ENCODE measurements at regions not wholly inside any gene's neighbourhood (a gene's known extent, or its start where the extent isn't known, plus 50 kb on each side); places are given as distances from the start of the nearest gene placed in this dataset.

DNA sequence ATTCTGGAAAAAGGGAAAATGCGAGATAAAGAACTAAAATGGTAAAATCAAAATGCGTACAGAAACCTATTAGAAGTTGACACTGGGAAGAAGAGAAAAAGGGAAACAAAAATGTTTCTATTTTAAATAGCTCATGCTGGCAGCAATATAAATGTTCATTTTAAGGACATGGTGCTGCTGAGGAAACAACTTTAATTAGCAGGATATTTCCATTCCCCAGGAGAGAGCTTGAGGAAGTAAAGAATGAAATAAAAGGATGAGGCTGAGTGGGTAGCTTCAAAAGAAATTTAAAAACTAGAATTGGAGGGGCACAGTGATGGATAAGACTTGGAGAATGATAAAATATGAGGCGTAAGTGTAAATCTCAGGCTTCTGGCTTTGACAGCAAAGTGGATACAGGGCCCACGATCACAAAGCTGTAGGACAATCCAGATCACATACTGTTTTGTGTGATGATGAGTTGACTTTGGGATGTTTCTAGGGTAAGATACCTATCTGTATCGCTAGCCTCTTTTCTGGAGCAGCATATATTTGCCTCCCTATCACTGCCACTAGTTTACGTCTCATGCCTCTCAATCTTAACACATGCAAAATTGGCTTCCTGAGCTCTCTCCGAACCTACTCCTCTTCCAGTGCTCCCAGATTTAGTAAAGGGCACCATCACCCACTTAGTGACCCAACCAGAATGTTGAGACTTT lies 571.3 kb upstream of the MIR17HG start:
- Histone ChIP-seq H3K36me3 (ENCODE audit: control insufficient read depth, insufficient read depth, low read length) (no peaks in the 10 kb centered on the region), H3K4me3 (ENCODE audit: extremely low read depth, insufficient read depth, low read length, poor library complexity, severe bottlenecking) (no peak overlapping the region), H3K27ac (ENCODE audit: low read depth, low read length, severe bottlenecking) (no peak overlapping the region), H3K4me1 (ENCODE audit: control insufficient read depth, insufficient read depth, low read length, poor library complexity, severe bottlenecking) (no peaks in the 10 kb centered on the region), H3K9me3 (ENCODE audit: control insufficient read depth, low read length) (no peaks in the 10 kb centered on the region)
- WGBS, 2 experiments (ENCODE audit: insufficient coverage in 2 of 2): 87 to 94% methylated on average over 6 of the region's 7 CpGs

DNA sequence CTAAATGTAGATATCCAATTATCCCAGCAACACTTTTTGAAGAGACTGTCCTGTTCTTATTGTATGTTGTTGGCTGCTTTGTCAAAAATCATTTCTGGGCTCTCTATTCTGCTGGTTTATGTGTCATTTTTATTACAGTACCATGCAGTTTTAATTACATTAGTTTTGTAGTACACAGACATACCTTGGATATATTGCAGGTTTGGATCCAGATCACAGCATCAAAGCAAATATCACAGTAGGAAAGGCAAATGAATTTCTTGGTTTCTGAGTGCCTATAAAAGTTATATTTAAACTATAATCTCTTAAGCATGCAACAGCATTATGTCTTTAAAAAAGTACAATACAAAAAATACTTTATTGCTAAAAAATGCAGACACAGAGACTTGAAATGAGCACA lies 564.2 kb upstream of the MIR17HG start:
- Histone ChIP-seq H3K4me3 (ENCODE audit: extremely low read depth, insufficient read depth, low read length, poor library complexity, severe bottlenecking) (no peak overlapping the region), H3K27ac (ENCODE audit: low read depth, low read length, severe bottlenecking) (no peak overlapping the region), H3K9me3 (ENCODE audit: control insufficient read depth, low read length) (no peaks in the 10 kb centered on the region), H3K36me3 (ENCODE audit: control insufficient read depth, insufficient read depth, low read length) (no peaks in the 10 kb centered on the region), H3K4me1 (ENCODE audit: control insufficient read depth, insufficient read depth, low read length, poor library complexity, severe bottlenecking) (no peaks in the 10 kb centered on the region)

DNA sequence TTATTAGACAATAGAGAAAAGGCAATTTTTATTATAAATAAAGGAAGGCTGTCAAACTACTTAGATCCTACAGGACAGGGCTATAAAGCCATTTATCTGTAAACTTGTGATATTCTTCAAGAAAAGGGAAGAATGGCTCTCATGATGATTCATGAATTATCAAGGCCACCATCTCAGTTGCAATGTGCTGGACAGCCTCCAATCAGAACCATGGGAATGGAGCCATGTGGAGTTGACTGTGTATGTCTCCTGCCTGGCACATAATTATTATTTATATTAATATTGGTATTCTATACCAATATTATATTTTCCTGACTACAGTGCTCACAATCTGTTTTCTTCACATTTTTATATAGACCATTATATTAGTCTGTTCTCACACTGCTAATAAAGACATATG lies 560.5 kb upstream of the MIR17HG start:
- no peak overlapping the region for H3K27ac ChIP-seq (ENCODE audit: low read depth, low read length, severe bottlenecking)
- no peak overlapping the region for H3K4me3 ChIP-seq (ENCODE audit: extremely low read depth, insufficient read depth, low read length, poor library complexity, severe bottlenecking)
- no peaks in the 10 kb centered on the region for H3K4me1 ChIP-seq (ENCODE audit: control insufficient read depth, insufficient read depth, low read length, poor library complexity, severe bottlenecking)
- no peaks in the 10 kb centered on the region for H3K9me3 ChIP-seq (ENCODE audit: control insufficient read depth, low read length)
- no peaks in the 10 kb centered on the region for H3K36me3 ChIP-seq (ENCODE audit: control insufficient read depth, insufficient read depth, low read length)

DNA sequence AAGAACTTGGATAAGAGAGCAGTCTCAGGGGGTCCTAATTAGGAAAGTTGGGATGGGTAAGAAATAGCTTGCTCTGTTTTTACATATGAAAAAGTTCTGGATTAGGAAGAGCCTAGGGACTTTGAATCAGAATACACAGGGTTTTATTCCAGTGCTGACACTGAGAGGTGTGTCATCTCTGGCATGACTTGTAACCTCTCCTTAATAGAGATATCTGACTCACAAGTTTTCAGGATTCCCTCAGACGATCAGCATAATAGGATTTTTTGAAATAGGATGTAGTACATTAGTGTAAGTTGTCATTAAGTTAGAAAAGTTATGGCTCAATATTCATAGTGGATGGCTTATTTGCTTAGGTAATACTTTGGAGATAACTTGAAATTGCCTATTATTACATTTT lies 555.2 kb upstream of the MIR17HG start:
- Histone ChIP-seq H3K9me3 (ENCODE audit: control insufficient read depth, low read length) (no peaks in the 10 kb centered on the region), H3K4me1 (ENCODE audit: control insufficient read depth, insufficient read depth, low read length, poor library complexity, severe bottlenecking) (no peaks in the 10 kb centered on the region), H3K36me3 (ENCODE audit: control insufficient read depth, insufficient read depth, low read length) (no peaks in the 10 kb centered on the region), H3K27ac (ENCODE audit: low read depth, low read length, severe bottlenecking) (no peak overlapping the region), H3K4me3 (ENCODE audit: extremely low read depth, insufficient read depth, low read length, poor library complexity, severe bottlenecking) (no peak overlapping the region)
- WGBS, 2 experiments (ENCODE audit: insufficient coverage in 2 of 2): no CpG with 5 or more reads among the region's 1 CpG

DNA sequence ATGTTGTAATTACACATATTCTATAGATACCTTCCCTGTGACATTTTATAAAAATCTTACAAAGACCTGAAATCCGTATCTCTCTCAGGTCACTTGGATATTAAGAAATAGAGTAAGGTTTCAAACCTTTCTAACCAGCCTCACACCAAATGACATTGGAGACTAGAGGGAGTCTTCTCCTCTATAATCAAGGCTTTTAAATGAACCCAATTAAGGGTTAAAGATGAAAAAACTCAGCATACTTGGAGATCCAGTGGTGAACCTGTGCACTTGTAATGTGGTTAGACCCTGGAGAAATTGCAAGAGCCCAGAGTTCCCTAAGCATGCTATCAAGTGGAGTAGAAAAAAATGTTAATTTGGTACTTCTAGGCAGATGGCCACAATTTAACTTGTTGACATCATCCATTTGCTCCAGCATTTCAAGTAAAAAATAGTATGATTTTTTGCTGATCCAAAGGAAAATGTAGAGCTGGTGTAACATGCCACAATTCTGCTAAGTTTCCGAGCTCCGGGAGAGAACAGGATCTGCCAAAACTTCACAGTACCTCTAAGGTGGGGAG lies 554.1 kb upstream of the MIR17HG start:
- Histone ChIP-seq H3K27ac (ENCODE audit: low read depth, low read length, severe bottlenecking) (no peak overlapping the region), H3K9me3 (ENCODE audit: control insufficient read depth, low read length) (no peaks in the 10 kb centered on the region), H3K36me3 (ENCODE audit: control insufficient read depth, insufficient read depth, low read length) (no peaks in the 10 kb centered on the region), H3K4me1 (ENCODE audit: control insufficient read depth, insufficient read depth, low read length, poor library complexity, severe bottlenecking) (no peaks in the 10 kb centered on the region), H3K4me3 (ENCODE audit: extremely low read depth, insufficient read depth, low read length, poor library complexity, severe bottlenecking) (no peak overlapping the region)
- WGBS, 2 experiments (ENCODE audit: insufficient coverage in 2 of 2): 100% methylated on average over 2 of the region's 3 CpGs; no CpG with 5 or more reads in 1 of the 2 experiments

DNA sequence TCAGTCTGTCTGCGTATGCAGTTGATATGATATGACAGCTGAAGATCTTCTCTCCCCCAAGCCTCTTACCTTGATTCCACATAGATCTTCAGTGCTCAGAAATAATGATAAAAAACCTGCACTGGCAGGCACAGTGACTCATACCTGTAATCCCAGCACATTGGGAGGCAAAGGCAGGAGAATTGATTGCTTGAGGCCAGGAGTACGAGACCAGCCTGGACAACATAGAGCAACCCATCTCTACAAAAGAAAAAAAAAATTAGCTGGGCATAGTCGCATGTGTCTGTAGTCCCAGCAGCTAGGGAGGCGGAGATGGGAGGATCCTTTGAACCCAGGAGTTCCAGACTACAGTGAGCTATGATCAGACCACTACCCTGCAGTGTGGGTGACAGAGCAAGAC lies 551.0 kb upstream of the MIR17HG start:
- Histone ChIP-seq H3K4me3 (ENCODE audit: extremely low read depth, insufficient read depth, low read length, poor library complexity, severe bottlenecking) (no peak overlapping the region), H3K27ac (ENCODE audit: low read depth, low read length, severe bottlenecking) (no peak overlapping the region), H3K36me3 (ENCODE audit: control insufficient read depth, insufficient read depth, low read length) (no peaks in the 10 kb centered on the region), H3K9me3 (ENCODE audit: control insufficient read depth, low read length) (no peaks in the 10 kb centered on the region), H3K4me1 (ENCODE audit: control insufficient read depth, insufficient read depth, low read length, poor library complexity, severe bottlenecking) (no peaks in the 10 kb centered on the region)
- 77 to 100% methylated on average over 1 to 2 of the region's 4 CpGs for WGBS, 2 experiments (ENCODE audit: insufficient coverage in 2 of 2)

DNA sequence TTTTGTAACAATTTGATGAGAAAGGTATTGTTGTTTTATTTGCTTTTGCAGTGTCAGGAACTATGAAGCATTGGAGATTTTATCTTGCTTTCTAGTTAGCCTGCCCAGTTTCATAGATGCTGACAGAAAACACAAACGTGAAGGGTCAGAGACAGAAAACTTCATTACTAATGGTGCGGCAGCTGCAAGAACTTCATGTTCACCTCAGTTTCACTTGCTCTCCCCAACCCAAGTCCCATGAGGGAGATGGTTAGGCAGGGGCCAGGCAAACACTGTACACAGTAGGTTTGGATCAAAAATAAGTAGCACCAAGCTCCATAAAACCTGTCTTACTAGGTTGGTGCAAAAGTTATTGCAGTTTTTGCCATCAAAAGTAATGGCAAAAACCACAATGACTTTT lies 550.2 kb upstream of the MIR17HG start:
- 93 to 100% methylated on average over 1 to 2 of the region's 2 CpGs for WGBS, 2 experiments (ENCODE audit: insufficient coverage in 2 of 2)
- no peaks in the 10 kb centered on the region for H3K9me3 ChIP-seq (ENCODE audit: control insufficient read depth, low read length)
- H3K4me1 ChIP-seq (ENCODE audit: control insufficient read depth, insufficient read depth, low read length, poor library complexity, severe bottlenecking): no peaks in the 10 kb centered on the region
- H3K4me3 ChIP-seq (ENCODE audit: extremely low read depth, insufficient read depth, low read length, poor library complexity, severe bottlenecking): no peak overlapping the region
- H3K27ac ChIP-seq (ENCODE audit: low read depth, low read length, severe bottlenecking): no peak overlapping the region
- no peaks in the 10 kb centered on the region for H3K36me3 ChIP-seq (ENCODE audit: control insufficient read depth, insufficient read depth, low read length)

DNA sequence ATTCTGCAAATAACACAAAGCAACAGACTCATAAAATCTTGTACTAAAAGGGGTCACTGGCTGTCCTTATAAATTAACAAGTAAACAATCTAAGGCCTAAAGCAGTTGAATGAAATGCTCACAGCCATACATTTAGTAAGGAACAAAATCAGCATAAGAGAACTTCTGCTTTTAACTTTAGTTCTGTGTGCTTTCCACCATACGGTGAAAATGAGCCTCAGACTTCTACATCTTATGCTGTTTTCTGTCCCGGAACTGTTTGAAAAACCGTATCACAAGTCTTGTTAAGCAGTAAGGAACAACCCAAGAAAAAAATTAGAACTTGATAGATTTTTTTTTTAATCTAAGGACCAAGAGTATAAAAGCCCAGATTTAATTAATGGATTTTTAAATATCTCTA lies 549.1 kb upstream of the MIR17HG start:
- no peak overlapping the region for H3K4me3 ChIP-seq (ENCODE audit: extremely low read depth, insufficient read depth, low read length, poor library complexity, severe bottlenecking)
- no peaks in the 10 kb centered on the region for H3K36me3 ChIP-seq (ENCODE audit: control insufficient read depth, insufficient read depth, low read length)
- H3K4me1 ChIP-seq (ENCODE audit: control insufficient read depth, insufficient read depth, low read length, poor library complexity, severe bottlenecking): no peaks in the 10 kb centered on the region
- 80 to 86% methylated on average over 1 of the region's 3 CpGs for WGBS, 2 experiments (ENCODE audit: insufficient coverage in 2 of 2)
- H3K9me3 ChIP-seq (ENCODE audit: control insufficient read depth, low read length): no peaks in the 10 kb centered on the region
- no peak overlapping the region for H3K27ac ChIP-seq (ENCODE audit: low read depth, low read length, severe bottlenecking)

DNA sequence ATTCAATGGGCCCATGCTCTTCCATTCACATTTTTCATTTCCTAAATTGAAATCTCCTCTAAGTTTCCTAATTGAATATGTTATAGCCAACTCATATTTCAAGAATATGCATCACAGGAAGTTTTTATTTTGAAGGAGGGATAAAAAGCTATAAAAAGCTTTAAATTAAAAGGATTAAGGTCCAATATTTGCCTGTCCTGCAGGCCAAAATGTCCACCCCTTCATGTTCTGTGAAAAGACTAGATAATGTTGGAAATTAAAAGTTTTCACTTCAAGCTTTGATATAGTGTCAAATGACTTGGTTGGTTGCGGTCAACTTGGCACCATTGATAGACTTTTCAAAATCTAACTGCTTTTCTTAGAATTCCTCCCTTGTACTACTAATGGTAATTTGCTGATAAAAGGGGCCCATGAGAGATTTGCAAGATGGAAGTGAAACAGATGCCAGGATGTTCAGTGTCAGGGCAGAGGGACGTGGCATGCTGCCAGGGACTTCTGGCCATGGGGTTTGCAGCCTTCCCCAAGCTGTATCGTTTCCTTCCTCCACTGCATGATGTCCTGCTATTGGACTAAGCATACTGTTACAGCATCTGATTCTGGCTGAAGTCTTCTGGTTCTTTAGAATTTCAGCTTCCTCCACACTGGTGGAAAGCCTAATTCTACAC lies 547.3 kb upstream of the MIR17HG start:
- Histone ChIP-seq H3K4me3 (ENCODE audit: extremely low read depth, insufficient read depth, low read length, poor library complexity, severe bottlenecking) (no peak overlapping the region), H3K36me3 (ENCODE audit: control insufficient read depth, insufficient read depth, low read length) (no peaks in the 10 kb centered on the region), H3K4me1 (ENCODE audit: control insufficient read depth, insufficient read depth, low read length, poor library complexity, severe bottlenecking) (no peaks in the 10 kb centered on the region), H3K27ac (ENCODE audit: low read depth, low read length, severe bottlenecking) (no peak overlapping the region), H3K9me3 (ENCODE audit: control insufficient read depth, low read length) (no peaks in the 10 kb centered on the region)
- WGBS, 2 experiments (ENCODE audit: insufficient coverage in 2 of 2): 100% methylated on average over 1 of the region's 3 CpGs

DNA sequence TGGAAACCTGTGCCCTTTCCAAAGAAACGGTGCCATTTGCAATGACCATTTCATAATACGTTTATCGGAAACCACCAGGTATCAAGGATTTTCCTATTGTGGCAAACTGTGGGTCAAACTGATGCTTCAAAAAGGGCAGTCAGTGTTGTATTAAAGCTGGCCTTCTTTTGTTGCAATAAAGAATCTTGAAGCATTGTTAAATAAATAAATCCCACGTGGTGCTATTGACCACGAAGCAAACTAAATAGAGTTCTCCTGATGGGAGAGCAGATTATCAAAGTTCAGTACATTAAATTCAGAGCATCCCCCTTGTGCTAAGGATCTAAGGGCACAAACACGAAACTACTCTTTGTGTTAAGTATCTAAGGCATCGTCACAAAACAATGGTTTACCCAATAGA lies 545.9 kb upstream of the MIR17HG start:
- 86 to 93% methylated on average over 3 to 6 of the region's 7 CpGs for WGBS, 2 experiments (ENCODE audit: insufficient coverage in 2 of 2)
- H3K9me3 ChIP-seq (ENCODE audit: control insufficient read depth, low read length): no peaks in the 10 kb centered on the region
- no peaks in the 10 kb centered on the region for H3K36me3 ChIP-seq (ENCODE audit: control insufficient read depth, insufficient read depth, low read length)
- no peak overlapping the region for H3K4me3 ChIP-seq (ENCODE audit: extremely low read depth, insufficient read depth, low read length, poor library complexity, severe bottlenecking)
- no peaks in the 10 kb centered on the region for H3K4me1 ChIP-seq (ENCODE audit: control insufficient read depth, insufficient read depth, low read length, poor library complexity, severe bottlenecking)
- H3K27ac ChIP-seq (ENCODE audit: low read depth, low read length, severe bottlenecking): no peak overlapping the region

DNA sequence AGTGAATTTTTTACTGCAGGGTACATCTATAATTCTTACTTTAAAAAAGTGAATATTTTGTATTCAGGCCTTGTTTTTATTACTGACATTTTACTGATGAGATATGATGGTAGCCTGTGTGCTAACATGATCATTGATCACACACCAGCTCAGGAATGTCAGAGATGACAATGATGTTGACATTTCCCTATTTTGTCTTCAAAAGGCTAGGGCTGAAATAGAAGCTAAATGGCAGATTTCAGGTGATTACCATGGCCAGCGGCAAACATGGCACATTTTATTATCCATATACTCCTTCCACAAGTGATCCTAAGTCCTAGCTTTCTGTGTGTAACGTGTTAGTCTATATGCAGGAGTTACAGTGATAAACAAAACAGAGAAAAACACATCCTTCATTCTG lies 544.3 kb upstream of the MIR17HG start:
- no peaks in the 10 kb centered on the region for H3K4me1 ChIP-seq (ENCODE audit: control insufficient read depth, insufficient read depth, low read length, poor library complexity, severe bottlenecking)
- no peak overlapping the region for H3K4me3 ChIP-seq (ENCODE audit: extremely low read depth, insufficient read depth, low read length, poor library complexity, severe bottlenecking)
- no peaks in the 10 kb centered on the region for H3K36me3 ChIP-seq (ENCODE audit: control insufficient read depth, insufficient read depth, low read length)
- no peak overlapping the region for H3K27ac ChIP-seq (ENCODE audit: low read depth, low read length, severe bottlenecking)
- WGBS, 2 experiments (ENCODE audit: insufficient coverage in 2 of 2): 100% methylated on average over 1 of the region's 2 CpGs; no CpG with 5 or more reads in 1 of the 2 experiments
- no peaks in the 10 kb centered on the region for H3K9me3 ChIP-seq (ENCODE audit: control insufficient read depth, low read length)

Measured in mesodermal cell (in vitro differentiated cells).